ENCODE measurements at regions not wholly inside any gene's neighbourhood (a gene's known extent, or its start where the extent isn't known, plus 50 kb on each side); places are given as distances from the start of the nearest gene placed in this dataset.

DNA sequence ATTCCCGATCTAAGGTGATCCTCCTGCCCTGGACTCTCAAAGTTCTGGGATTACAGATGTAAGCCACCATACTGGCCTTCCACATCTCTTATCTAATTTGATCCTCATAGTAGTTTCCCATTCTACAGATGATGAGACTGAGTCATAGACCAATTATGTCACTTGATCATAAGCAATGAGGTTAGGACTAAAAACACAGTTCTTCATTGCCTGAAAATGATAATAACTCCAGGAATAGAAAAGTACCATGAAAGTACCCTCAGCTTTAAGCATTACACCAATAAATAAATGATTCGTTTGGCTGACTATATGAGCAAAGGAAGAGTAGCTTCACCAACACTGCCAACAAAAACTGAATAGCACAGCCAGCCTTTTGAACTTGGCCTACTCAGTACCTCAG, 389.5 kb downstream of the ACTL7B start:
- DNase-seq (ENCODE audit: low spot score in 2 of 2), result no peak
- Mint-ChIP-seq H3K4me1 (no peaks in the 10 kb centered on the region), H3K4me3 (no peak overlapping the region), H3K9me3 (peaks cover under 1% of the 10 kb centered on the region), H3K27ac (no peak overlapping the region), H3K36me3 (no peaks in the 10 kb centered on the region)
- ATAC-seq, result no peak

DNA sequence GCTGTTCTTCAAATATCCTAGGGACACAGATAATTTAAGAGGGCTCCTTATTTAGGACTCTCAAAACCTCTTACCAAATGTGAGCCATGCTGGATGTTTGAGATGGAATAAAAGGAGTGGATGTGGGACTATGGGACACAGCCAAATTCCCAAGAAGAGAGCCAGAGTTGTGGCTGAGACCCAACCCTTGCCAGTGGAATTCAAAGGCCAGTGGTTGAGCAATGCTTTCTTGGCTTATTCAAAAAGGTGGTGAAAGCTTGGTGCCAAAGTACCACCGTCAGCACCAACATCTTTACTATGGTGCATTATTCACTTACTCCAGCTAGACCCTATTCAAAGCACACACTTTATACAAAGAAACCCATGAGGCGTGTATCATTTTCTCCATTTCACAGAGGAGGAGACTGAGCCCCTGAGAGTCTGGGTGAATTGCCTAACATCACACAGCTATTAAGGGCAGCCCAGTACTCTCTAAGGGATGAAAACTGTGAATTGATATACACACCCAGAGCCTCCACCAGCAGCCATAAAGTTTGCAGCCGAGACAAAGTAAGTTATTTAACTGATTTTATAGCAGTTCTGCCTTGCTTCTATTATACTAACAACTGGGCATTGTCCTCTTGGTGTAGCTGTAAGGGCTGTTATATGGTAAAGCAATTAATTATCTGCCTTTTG, 391.7 kb downstream of the ACTL7B start:
- DNase-seq (ENCODE audit: low spot score in 2 of 2) (no peak), ATAC-seq (no peak)
- no peak overlapping the region for H3K4me3 Mint-ChIP-seq

DNA sequence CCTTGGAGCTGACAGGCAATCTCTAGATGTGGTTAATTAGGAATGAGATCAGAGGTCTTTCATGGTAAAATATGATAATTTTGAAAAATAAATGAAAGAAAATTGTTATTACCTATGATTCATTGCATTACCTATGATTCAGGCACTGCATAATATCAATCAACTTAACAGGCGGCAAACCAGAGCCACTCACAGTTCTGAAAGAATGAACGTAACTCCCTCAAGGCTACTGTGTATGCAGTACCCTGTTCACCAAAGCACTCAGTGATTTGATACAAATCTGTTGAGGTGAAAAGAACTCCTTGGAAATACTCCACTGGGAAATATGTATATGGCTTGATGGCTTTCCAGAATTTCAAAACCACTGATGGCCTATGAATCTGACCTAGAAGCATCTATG, 398.9 kb downstream of the ACTL7B start:
- Mint-ChIP-seq H3K36me3 (no peaks in the 10 kb centered on the region), H3K4me3 (no peak overlapping the region), H3K27ac (no peak overlapping the region), H3K9me3 (peaks cover 2% of the 10 kb centered on the region), H3K4me1 (no peaks in the 10 kb centered on the region)
- ATAC-seq (no peak), DNase-seq (ENCODE audit: low spot score in 2 of 2) (no peak)

More for the DNA sequence above, 391.7 kb downstream of the ACTL7B start:
- no peaks in the 10 kb centered on the region for H3K36me3 Mint-ChIP-seq
- H3K27ac Mint-ChIP-seq, result no peak overlapping the region
- H3K9me3 Mint-ChIP-seq, result peaks cover 2% of the 10 kb centered on the region
- no peaks in the 10 kb centered on the region for H3K4me1 Mint-ChIP-seq

DNA sequence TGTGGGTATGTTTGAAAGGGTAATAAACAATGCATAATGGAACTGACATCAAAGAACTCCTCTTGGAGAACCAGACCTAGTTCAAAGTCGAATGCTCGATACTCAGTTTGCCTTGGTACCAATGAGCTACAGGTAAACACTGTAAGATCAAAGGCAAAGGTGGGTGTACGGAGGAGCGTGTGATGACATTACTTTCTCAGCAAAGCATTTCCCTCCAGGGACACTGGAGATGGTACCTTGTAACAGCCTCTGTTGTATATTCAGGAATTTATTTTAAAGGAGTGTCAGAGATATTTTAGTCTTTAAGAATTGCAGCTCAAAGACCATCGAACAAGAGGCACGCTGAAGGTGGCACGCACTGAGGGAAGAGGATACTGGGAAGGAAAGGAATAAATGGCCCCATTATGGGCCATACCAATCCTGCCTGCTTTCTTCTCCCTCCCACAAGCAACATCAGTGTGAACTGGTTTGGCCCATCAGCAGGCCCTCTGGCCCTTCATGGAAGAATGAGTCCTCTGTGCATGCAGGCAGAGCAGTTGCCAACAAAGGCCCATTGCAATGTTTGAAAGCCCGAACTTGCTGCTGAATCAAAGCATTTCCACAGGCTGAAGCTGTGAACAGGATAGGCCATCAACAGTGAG, 410.2 kb downstream of the ACTL7B start:
- Mint-ChIP-seq H3K27ac (no peak overlapping the region), H3K4me3 (no peak overlapping the region), H3K9me3 (peaks cover 5% of the 10 kb centered on the region), H3K36me3 (no peaks in the 10 kb centered on the region), H3K4me1 (no peaks in the 10 kb centered on the region)
- DNase-seq (ENCODE audit: low spot score in 2 of 2), result no peak
- no peak for ATAC-seq

DNA sequence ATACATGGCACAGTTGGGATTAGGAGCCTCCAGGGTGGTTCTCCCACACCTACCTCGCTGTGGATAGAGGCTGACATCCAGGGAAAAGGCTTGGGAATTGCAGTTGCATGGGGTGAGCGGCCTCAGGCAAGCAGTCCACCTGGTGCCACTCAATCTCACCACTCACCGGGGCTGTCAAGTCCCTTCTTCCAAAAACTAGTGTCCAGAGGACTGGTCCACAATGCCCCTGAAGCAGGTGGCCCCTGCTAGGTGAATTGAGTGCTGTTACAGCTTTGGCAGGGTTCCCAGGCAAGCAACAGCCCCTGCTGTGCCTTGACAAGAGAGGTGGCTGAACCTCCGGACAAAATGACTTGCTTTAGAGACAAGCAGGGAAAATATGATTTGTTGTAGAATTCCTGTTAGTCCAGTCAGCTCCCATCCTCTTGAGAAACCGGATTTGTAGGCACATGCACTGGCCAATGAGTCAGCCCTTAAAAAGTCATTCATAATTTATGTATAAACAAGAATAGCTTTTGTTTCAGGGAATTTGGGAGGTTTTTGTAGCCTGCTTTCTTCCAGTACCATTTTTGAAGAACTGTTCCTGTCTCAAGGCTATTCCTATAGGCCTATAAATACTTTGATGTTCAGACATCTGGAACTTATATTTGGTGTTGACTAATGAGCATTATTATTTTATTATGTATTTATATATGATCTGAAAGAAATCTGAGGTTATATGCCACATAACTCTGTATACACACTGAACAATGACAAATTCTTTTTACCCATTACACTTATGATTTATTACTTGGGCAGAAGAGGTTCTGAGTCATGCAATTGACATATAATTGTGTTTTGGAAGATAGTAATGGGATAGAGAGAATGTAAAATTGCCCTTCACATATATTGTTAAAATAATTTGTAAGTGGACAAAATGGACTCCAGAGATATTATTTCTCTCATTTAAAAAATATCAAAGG, 411.1 kb downstream of the ACTL7B start:
- no peaks in the 10 kb centered on the region for H3K36me3 Mint-ChIP-seq
- H3K4me1 Mint-ChIP-seq, result no peaks in the 10 kb centered on the region
- no peak overlapping the region for H3K27ac Mint-ChIP-seq
- DNase-seq (ENCODE audit: low spot score in 2 of 2) (no peak), ATAC-seq (no peak)
- no peak overlapping the region for H3K4me3 Mint-ChIP-seq
- H3K9me3 Mint-ChIP-seq, result peaks cover 5% of the 10 kb centered on the region

DNA sequence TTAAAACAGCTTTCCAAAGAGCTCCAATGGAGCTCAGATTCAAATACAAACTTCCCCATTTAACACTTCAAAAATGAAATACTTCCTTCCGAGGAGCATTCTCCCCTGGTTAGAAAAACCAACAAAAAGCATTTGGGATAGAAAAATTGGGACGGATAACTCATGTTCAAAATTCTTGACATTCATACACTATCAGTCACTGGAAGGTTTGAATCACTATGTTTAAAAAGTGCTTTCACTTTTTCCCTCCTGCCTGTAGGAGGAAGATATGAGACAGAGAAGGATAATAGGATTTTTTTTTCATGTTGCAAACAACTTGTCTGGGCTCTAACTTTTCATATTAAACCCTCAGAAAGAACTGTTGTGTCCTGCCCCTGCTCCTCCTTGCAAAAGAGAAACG, 412.0 kb downstream of the ACTL7B start:
- DNase-seq (ENCODE audit: low spot score in 2 of 2) (no peak), ATAC-seq (no peak)
- peaks cover 2% of the 10 kb centered on the region for H3K9me3 Mint-ChIP-seq
- no peak overlapping the region for H3K4me3 Mint-ChIP-seq
- H3K36me3 Mint-ChIP-seq, result no peaks in the 10 kb centered on the region
- no peak overlapping the region for H3K27ac Mint-ChIP-seq
- no peaks in the 10 kb centered on the region for H3K4me1 Mint-ChIP-seq

DNA sequence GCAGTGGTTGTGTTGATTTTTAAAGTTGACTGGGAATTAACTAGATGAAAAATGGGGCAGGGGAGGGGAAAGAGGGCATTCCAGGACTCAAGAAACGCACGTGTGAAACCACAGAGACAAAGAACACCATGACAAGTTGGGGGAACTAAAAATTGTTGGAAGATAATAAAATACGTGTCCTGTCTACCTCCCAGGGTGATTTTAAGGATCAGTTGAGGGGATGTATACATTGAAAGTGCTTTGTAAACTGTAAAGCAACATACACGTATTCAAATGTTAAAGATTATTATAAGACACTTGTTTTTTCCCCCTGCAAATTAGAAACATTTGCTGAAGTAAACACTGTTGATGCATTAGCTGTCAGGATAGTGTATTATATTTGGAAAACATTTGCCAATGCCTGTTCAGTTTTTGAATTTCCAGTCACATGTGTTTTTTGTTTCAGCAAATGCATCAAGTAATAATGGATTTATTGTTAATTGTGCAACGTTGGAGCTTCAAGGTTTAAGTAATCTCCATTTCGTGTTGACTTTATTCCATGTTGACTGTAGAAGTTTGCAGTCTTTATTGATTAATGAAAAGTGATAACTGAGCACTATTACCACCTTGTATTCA, 412.7 kb downstream of the ACTL7B start:
- Mint-ChIP-seq H3K36me3 (no peaks in the 10 kb centered on the region), H3K9me3 (peaks cover 2% of the 10 kb centered on the region), H3K4me3 (no peak overlapping the region), H3K27ac (no peak overlapping the region), H3K4me1 (no peaks in the 10 kb centered on the region)
- ATAC-seq, result no peak
- DNase-seq (ENCODE audit: low spot score in 2 of 2), result no peak

DNA sequence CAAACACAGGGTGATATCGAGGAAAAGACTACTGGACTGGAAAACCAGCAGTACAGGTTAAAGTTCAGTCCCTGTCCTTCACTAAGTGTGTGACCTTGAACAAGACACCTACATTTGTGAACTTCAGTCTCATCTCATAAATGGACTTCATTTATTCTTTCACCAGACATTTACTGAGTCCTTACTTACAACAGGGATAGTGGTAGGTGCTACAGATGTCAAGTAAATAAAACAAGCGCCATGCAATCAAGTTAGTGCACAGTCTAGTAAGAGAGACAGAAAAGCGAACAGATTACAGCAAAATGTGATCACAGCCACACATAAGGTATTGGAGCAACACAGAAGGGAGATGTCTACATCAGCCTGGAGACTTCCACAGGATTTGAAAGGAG, 413.2 kb downstream of the ACTL7B start:
- H3K9me3 Mint-ChIP-seq, result peaks cover 2% of the 10 kb centered on the region
- no peaks in the 10 kb centered on the region for H3K4me1 Mint-ChIP-seq
- H3K27ac Mint-ChIP-seq, result no peak overlapping the region
- no peaks in the 10 kb centered on the region for H3K36me3 Mint-ChIP-seq
- ATAC-seq, result no peak
- DNase-seq (ENCODE audit: low spot score in 2 of 2), result no peak
- no peak overlapping the region for H3K4me3 Mint-ChIP-seq

DNA sequence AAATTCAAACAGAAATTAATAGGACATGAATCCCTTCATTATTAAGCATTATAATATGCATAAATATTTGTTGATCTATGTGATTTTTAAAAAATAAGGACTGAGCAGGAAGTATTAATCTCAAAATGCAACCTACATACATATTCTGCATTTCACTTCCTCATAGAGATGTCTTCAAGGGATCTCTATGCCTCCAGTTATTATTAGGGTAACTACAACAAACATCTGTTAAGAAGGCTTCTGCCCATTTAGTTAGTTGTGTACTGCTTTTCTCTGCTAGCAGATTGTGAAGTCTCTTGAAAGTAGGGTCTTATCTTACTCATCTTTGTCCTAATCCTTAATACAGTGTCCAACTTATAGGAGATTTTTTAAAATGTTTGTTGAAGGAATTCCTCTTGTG, 414.1 kb downstream of the ACTL7B start:
- Mint-ChIP-seq H3K9me3 (peaks cover 2% of the 10 kb centered on the region), H3K4me3 (no peak overlapping the region), H3K4me1 (no peaks in the 10 kb centered on the region), H3K27ac (no peak overlapping the region), H3K36me3 (no peaks in the 10 kb centered on the region)
- no peak for DNase-seq (ENCODE audit: low spot score in 2 of 2)
- no peak for ATAC-seq

DNA sequence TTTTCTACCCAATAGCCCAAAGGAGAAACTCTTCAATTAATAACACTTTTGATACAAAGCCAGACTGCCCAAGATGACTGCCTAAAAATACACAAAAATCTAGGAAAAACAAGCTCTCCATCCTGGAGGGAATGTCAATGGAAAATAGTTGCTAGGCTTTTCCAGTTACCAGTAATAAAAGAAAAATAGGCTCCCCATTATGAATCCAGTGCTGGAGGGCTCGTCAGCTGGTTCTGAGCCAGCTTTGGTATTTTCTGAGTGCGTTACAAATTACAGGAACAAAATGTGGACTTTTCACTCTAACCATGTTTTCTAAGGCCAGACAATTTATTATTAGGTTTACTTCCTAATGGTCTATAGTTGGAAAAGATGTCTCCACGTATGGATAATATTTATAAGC, 414.5 kb downstream of the ACTL7B start:
- H3K4me1 Mint-ChIP-seq, result no peaks in the 10 kb centered on the region
- DNase-seq (ENCODE audit: low spot score in 2 of 2), result no peak
- no peak overlapping the region for H3K4me3 Mint-ChIP-seq
- ATAC-seq, result no peak
- peaks cover 2% of the 10 kb centered on the region for H3K9me3 Mint-ChIP-seq
- H3K27ac Mint-ChIP-seq, result no peak overlapping the region
- H3K36me3 Mint-ChIP-seq, result no peaks in the 10 kb centered on the region

DNA sequence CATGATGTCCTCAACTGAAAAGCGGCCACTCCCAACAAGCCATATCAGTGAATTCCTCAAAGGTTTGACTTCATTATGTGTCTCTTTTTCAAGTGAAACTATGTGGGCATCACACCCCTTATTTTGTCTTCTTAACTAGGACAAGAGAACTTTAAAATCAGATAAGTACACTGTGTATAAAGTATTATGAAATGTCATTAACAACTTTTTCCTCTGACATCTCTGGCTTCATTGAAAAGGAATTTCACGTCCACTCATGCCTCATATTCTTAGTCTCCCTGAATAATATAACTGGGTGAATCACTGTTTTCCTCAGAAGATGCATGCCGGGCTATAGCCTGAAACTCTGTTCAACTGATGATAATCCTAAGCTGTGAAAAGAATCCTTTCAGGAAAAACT, 415.8 kb downstream of the ACTL7B start:
- H3K9me3 Mint-ChIP-seq, result peaks cover 2% of the 10 kb centered on the region
- no peak overlapping the region for H3K27ac Mint-ChIP-seq
- DNase-seq (ENCODE audit: low spot score in 2 of 2), result no peak
- no peak for ATAC-seq
- H3K4me3 Mint-ChIP-seq, result no peak overlapping the region
- no peaks in the 10 kb centered on the region for H3K36me3 Mint-ChIP-seq
- no peaks in the 10 kb centered on the region for H3K4me1 Mint-ChIP-seq

DNA sequence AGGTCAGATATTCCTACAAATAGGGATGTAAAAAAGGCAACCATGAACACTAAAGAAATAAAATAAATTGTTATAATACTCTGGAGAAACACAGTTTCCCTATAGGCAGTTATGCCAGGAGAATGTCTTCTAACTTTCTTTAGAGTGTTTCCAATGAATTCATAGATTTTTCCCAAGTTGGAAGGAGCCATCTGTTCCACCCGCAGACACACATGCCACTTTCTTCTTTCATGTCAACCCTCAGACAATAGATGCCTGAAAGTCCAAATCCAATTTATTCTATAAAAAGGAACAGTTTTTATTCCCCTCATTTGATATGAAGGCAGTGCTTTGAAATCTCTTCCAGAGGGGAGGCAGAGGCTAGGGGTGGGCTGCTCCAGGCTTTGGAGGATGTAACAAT, 418.1 kb downstream of the ACTL7B start:
- H3K36me3 Mint-ChIP-seq, result no peaks in the 10 kb centered on the region
- no peak overlapping the region for H3K4me3 Mint-ChIP-seq
- no peak for DNase-seq (ENCODE audit: low spot score in 2 of 2)
- H3K27ac Mint-ChIP-seq, result no peak overlapping the region
- no peak for ATAC-seq
- no peaks in the 10 kb centered on the region for H3K9me3 Mint-ChIP-seq
- no peaks in the 10 kb centered on the region for H3K4me1 Mint-ChIP-seq

DNA sequence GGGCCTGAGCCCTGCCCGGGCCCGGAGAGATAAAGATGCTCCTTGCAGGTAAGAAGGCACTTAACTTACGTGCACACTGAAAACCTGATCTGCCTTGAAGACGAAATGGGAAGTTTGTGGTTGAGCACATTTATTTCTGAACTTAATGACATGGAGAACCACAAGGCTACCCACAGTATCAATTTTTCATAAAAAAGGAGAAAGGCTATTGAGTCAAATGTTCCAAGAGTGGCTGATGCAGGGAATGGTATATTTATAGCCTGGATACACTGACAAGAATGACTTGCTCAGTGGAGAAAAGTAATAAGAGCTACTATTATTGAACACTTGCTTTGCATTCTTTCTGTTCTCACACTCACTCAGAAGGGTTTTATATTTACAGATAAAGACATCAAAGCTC, 419.3 kb downstream of the ACTL7B start:
- DNase-seq (ENCODE audit: low spot score in 2 of 2), result no peak
- ATAC-seq, result no peak
- H3K9me3 Mint-ChIP-seq, result peaks cover 5% of the 10 kb centered on the region
- no peaks in the 10 kb centered on the region for H3K4me1 Mint-ChIP-seq
- H3K4me3 Mint-ChIP-seq, result no peak overlapping the region
- H3K27ac Mint-ChIP-seq, result no peak overlapping the region
- H3K36me3 Mint-ChIP-seq, result no peaks in the 10 kb centered on the region

DNA sequence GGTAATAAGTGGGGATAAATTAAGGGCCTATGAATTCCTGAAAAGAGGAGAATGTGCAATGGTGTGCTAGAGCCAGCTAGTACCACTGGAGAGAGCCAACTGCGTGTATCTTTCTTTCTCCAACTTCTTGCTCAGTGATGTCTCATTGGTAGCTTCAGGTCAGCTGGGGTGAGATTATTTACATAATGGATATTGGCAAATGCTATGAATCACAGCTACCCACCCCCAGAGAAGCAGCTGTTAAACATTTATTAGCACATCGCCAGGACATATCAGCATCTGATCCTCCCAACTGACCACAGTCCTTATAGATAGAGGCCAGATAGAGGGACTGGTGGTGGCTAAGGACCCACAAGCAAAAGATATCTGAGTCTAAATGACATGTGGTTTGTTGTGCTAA, 421.3 kb downstream of the ACTL7B start:
- Mint-ChIP-seq H3K4me3 (no peak overlapping the region), H3K4me1 (no peaks in the 10 kb centered on the region), H3K9me3 (peaks cover 10% of the 10 kb centered on the region), H3K36me3 (no peaks in the 10 kb centered on the region), H3K27ac (no peak overlapping the region)
- DNase-seq (ENCODE audit: low spot score in 2 of 2), result no peak
- no peak for ATAC-seq

DNA sequence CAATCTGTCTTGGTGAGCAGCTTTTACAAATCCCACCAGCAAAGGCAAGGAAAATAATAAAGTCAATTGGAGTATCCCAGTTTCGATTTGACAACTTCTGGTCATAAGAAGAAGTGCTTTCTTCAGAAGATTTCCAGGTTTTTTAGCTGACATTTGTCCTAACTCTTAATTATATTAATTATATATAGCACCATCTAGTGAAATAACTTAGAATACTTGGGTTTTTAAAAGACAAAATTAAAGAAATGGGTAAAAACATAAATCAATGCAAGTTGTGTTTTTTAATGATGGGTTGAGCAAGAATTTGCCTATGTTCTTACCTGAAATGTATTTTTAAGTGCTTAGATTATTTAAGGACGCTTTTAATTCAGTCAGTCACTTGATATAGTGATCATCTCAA, 421.8 kb downstream of the ACTL7B start:
- H3K36me3 Mint-ChIP-seq, result no peaks in the 10 kb centered on the region
- H3K27ac Mint-ChIP-seq, result no peak overlapping the region
- H3K9me3 Mint-ChIP-seq, result peaks cover 11% of the 10 kb centered on the region
- no peaks in the 10 kb centered on the region for H3K4me1 Mint-ChIP-seq
- ATAC-seq (no peak), DNase-seq (ENCODE audit: low spot score in 2 of 2) (no peak)
- H3K4me3 Mint-ChIP-seq, result no peak overlapping the region

All from stimulated activated effector memory CD8-positive, alpha-beta T cell treated with anti-CD3 and anti-CD28 coated beads, Interleukin-12 subunit alpha, Interleukin-12 subunit beta, amount 100 ng/mL, for 72 hours (primary cell).